Fibroblast of lung (primary cell): ENCODE measurements at regions not wholly inside any gene's neighbourhood (a gene's known extent, or its start where the extent isn't known, plus 50 kb on each side); places are given as distances from the start of the nearest gene placed in this dataset.

Source experiments
- DNase-seq, 2 donors: peaks; one replicate each; pipeline versions ENCODE4 v3.0.0 to v3.0.0-alpha.2; 2010; ENCODE audit warnings: low read depth in 2 of 2
- H2AFZ ChIP-seq: 2 replicates; pipeline ENCODE4 v1.5.1; 2012; ENCODE audit warnings: low read length, control low read depth, inconsistent platforms
- H3K27ac ChIP-seq: 2 replicates; pipeline ENCODE4 v1.5.1; 2011; ENCODE audit warnings: low read length, control low read depth; ENCODE audit not compliant: insufficient read depth
- H3K27me3 ChIP-seq: 2 replicates; pipeline ENCODE4 v1.5.1; 2011; ENCODE audit warnings: mild to moderate bottlenecking, low read length; ENCODE audit not compliant: control insufficient read depth, insufficient read depth
- H3K36me3 ChIP-seq: 2 replicates; pipeline ENCODE4 v1.5.1; 2011; ENCODE audit warnings: low read length; ENCODE audit not compliant: control insufficient read depth, insufficient read depth
- H3K4me1 ChIP-seq: 2 replicates; pipeline ENCODE4 v1.5.1; 2011; ENCODE audit warnings: low read length; ENCODE audit not compliant: control insufficient read depth, insufficient read depth; ENCODE audit errors: extremely low read depth
- H3K4me2 ChIP-seq: 2 replicates; pipeline ENCODE4 v1.5.1; 2011; ENCODE audit warnings: low read length, control low read depth; ENCODE audit not compliant: insufficient read depth; ENCODE audit errors: extremely low read depth
- H3K4me3 ChIP-seq, 4 experiments: fragments of 200-600 bp in 1 of 4; sonication (generic) in 1 of 4; replicated peaks in 1 of 4; 2 replicates each; pipeline ENCODE4 v1.5.1; 2011 to 2016; ENCODE audit warnings: low read length in 4 of 4, low read depth in 3 of 4, mild to moderate bottlenecking in 3 of 4, control low read depth in 2 of 4, inconsistent platforms in 1 of 4, mixed read lengths in 1 of 4; ENCODE audit not compliant: insufficient read depth in 1 of 4; ENCODE audit errors: control extremely low read depth in 1 of 4
- H3K79me2 ChIP-seq: 2 replicates; pipeline ENCODE4 v1.5.1; 2012; ENCODE audit warnings: mild to moderate bottlenecking, low read length, inconsistent platforms; ENCODE audit not compliant: control insufficient read depth, insufficient read depth
- H3K9ac ChIP-seq: 2 replicates; pipeline ENCODE4 v1.5.1; 2011; ENCODE audit warnings: mild to moderate bottlenecking, low read length, control low read depth; ENCODE audit not compliant: insufficient read depth
- H3K9me3 ChIP-seq: 2 replicates; pipeline ENCODE4 v1.5.1; 2012; ENCODE audit warnings: low read depth, low read length; ENCODE audit not compliant: control insufficient read depth, insufficient read depth
- H4K20me1 ChIP-seq: 2 replicates; pipeline ENCODE4 v1.5.1; 2011; ENCODE audit warnings: low read length; ENCODE audit not compliant: control insufficient read depth, insufficient read depth; ENCODE audit errors: extremely low read depth
- CTCF ChIP-seq, 2 donors: IDR thresholded peaks in 1 of 2; conservative IDR thresholded peaks in 1 of 2; 1 replicate in 1 of 2; 2 replicates in 1 of 2; pipeline ENCODE4 v1.5.1; 2011 to 2012; ENCODE audit warnings: low read length in 2 of 2, control low read depth in 1 of 2, inconsistent platforms in 1 of 2, low read depth in 1 of 2, mild to moderate bottlenecking in 1 of 2
- EZH2 ChIP-seq: IDR thresholded peaks from 2 replicates; pipeline ENCODE4 v1.5.1; 2012; ENCODE audit warnings: low read length, control low read depth, mild to moderate bottlenecking; ENCODE audit errors: missing control alignments

DNA sequence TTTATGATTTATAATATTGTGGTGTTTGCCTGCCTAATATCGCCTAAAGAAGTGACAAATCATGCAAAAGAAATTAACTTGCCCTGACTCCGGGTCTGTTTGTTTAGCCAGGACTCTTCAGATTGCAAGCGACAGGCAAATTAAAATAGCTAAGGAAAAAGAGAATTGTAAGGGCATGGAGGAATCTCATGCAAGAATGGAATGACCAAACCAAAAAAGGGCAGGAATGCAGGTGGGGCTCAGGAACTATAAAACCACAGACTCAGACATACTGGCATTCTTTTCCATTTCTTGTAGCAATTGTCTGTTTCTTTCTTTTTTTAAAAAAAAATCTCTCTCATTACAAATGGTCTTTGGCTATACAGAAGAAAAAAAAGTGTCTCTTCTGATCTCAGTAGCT is 188.1 kb upstream of the XYLT1 start:
- H2AFZ ChIP-seq: no peak overlapping the region
- no peaks in the 10 kb centered on the region for H3K36me3 ChIP-seq
- no peak overlapping the region for H3K4me3 ChIP-seq
- H3K27ac ChIP-seq: no peak overlapping the region
- DNase-seq: peak in 1 of 2 donors; percentile 62
- H3K9me3 ChIP-seq: no peaks in the 10 kb centered on the region
- H3K79me2 ChIP-seq: no peaks in the 10 kb centered on the region
- TF ChIP-seq CTCF (conservative IDR thresholded peaks at IDR 0.05 in 1 of 2, IDR thresholded peaks at IDR 0.05 in 1 of 2; ENCODE audit: low read depth in 1 of 2, low read length in 2 of 2): no peak
- TF ChIP-seq EZH2: no peak
- no peaks in the 10 kb centered on the region for H4K20me1 ChIP-seq
- H3K27me3 ChIP-seq: no peaks in the 10 kb centered on the region
- H3K9ac ChIP-seq: no peak overlapping the region
- no peak overlapping the region for H3K4me2 ChIP-seq
- no peaks in the 10 kb centered on the region for H3K4me1 ChIP-seq

DNA sequence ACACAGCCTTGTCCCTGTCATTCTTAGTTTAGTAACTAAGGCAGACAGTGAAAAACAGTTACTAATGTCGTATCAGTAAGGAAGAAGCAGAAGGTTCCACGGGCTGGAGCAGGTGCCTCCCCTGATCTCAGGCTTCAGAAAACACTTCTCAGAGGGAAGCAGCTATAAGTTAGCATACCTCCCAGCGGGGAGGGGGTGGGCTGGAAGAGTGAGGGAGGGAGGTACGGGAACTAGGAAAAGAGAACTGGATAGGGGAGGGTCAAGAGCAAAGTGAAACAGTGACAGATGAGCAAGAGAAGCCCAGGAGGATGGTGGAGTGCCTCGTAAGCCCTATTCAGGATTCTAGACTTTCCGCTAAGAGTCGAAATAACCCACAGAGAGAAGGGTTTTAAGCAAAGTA is 186.3 kb upstream of the XYLT1 start:
- no peaks in the 10 kb centered on the region for H3K27me3 ChIP-seq
- H3K4me2 ChIP-seq: no peak overlapping the region
- H3K9ac ChIP-seq: no peak overlapping the region
- H3K79me2 ChIP-seq: no peaks in the 10 kb centered on the region
- H3K4me1 ChIP-seq: no peaks in the 10 kb centered on the region
- no peak overlapping the region for H3K27ac ChIP-seq
- H3K4me3 ChIP-seq: no peak overlapping the region
- H3K36me3 ChIP-seq: no peaks in the 10 kb centered on the region
- no peaks in the 10 kb centered on the region for H3K9me3 ChIP-seq
- no peak overlapping the region for H2AFZ ChIP-seq
- no peak for DNase-seq
- no peaks in the 10 kb centered on the region for H4K20me1 ChIP-seq
- TF ChIP-seq CTCF (conservative IDR thresholded peaks at IDR 0.05 in 1 of 2, IDR thresholded peaks at IDR 0.05 in 1 of 2; ENCODE audit: low read depth in 1 of 2, low read length in 2 of 2) (no peak), EZH2 (no peak)

GRCh38 chr16:17654571-17654970 is 183.8 kb upstream of the XYLT1 start:
- H3K79me2 ChIP-seq: no peaks in the 10 kb centered on the region
- no peak overlapping the region for H3K4me3 ChIP-seq
- H3K9ac ChIP-seq: no peak overlapping the region
- no peak overlapping the region for H3K27ac ChIP-seq
- H2AFZ ChIP-seq: no peak overlapping the region
- no peaks in the 10 kb centered on the region for H3K4me1 ChIP-seq
- H3K27me3 ChIP-seq: no peaks in the 10 kb centered on the region
- DNase-seq: no peak
- TF ChIP-seq EZH2 (no peak), CTCF (conservative IDR thresholded peaks at IDR 0.05 in 1 of 2, IDR thresholded peaks at IDR 0.05 in 1 of 2; ENCODE audit: low read depth in 1 of 2, low read length in 2 of 2) (no peak)
- no peak overlapping the region for H3K4me2 ChIP-seq
- H4K20me1 ChIP-seq: no peaks in the 10 kb centered on the region
- H3K9me3 ChIP-seq: no peaks in the 10 kb centered on the region
- H3K36me3 ChIP-seq: no peaks in the 10 kb centered on the region
